ENCODE measurements at regions not wholly inside any gene's neighbourhood (a gene's known extent, or its start where the extent isn't known, plus 50 kb on each side); places are given as distances from the start of the nearest gene placed in this dataset.

DNA sequence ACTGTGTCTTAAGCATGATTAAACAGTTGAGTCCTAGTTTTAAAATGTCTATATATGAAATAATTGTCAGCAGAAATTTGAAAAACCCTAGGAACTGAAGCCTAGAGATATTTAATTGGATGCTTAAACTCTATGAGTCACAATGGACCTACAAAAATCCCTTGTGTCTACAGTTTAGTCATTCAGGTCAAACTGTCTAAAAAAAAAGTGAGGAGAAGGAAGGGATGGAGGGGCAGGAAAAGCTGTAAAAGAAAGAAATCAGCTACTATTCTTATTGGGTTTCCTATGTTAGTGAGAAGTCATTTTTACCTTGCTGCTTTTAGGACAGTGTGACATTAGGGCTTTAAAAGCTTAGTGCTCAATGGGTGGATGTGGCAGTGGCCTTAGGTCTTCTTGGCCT is 406.1 kb upstream of the FZD8 start:
- TF ChIP-seq POLR2A (IDR thresholded peaks at IDR 0.05; ENCODE audit: extremely low read depth, insufficient read length), result no peak
- no peak for TF ChIP-seq MYC (IDR thresholded peaks at IDR 0.05; ENCODE audit: low read depth, low read length)
- TF ChIP-seq, protein P1, sequence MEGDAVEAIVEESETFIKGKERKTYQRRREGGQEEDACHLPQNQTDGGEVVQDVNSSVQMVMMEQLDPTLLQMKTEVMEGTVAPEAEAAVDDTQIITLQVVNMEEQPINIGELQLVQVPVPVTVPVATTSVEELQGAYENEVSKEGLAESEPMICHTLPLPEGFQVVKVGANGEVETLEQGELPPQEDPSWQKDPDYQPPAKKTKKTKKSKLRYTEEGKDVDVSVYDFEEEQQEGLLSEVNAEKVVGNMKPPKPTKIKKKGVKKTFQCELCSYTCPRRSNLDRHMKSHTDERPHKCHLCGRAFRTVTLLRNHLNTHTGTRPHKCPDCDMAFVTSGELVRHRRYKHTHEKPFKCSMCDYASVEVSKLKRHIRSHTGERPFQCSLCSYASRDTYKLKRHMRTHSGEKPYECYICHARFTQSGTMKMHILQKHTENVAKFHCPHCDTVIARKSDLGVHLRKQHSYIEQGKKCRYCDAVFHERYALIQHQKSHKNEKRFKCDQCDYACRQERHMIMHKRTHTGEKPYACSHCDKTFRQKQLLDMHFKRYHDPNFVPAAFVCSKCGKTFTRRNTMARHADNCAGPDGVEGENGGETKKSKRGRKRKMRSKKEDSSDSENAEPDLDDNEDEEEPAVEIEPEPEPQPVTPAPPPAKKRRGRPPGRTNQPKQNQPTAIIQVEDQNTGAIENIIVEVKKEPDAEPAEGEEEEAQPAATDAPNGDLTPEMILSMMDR (IDR thresholded peaks at IDR 0.05; ENCODE audit: low read depth, low read length), result no peak
- TF ChIP-seq MAX (IDR thresholded peaks at IDR 0.05; ENCODE audit: low read depth, low read length), result no peak
